Activated CD4-positive, alpha-beta T cell treated with anti-CD3 and anti-CD28 coated beads, Interleukin-2, amount 50 U/mL, for 48 hours (primary cell): ENCODE measurements at regions not wholly inside any gene's neighbourhood (a gene's known extent, or its start where the extent isn't known, plus 50 kb on each side); places are given as distances from the start of the nearest gene placed in this dataset.

Experiments
- DNase-seq, 2 experiments: peaks; one replicate each; pipeline ENCODE4 v3.0.0-alpha.2; 2020

DNA sequence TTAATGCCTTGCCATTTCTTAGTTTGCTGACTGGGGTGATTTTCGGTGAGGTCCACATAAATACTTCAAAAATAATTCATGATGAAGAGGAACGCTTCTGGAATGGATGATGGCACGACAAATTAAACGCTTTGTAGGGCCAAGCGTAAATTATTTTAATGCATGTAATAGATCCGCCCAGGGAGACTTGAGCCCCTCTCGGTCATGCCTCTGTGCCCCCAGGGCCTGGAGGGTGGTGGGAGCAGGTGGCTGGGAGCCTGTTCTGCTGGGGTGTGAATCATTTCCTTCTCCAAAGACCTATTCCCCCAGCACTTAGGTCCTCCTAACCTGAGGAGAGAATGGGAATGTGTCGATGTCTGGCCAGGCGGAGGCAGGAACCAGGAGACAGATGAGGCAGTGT is 350.6 kb downstream of the ZNF536 start:
- DNase-seq = no peak

DNA sequence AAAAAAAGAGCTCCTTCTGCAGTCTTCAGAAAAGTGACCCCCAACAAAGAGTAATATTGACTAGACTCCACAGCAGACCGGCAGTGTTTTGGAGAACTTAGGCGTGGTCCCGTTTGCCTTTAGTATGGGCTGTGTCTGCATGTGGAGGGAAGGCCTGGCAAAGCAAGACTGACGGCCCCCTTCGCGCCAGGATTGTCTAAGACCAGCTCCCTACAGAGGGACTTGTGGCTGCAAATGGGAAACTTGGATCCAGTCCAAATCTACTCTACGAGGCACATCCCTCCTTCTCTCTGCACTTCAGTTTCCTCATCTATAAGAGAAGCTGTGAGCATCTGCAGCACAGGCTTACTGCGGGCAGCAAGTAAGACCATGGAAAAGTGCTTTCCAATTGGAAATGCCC is 350.0 kb downstream of the ZNF536 start:
- DNase-seq = no peak

DNA sequence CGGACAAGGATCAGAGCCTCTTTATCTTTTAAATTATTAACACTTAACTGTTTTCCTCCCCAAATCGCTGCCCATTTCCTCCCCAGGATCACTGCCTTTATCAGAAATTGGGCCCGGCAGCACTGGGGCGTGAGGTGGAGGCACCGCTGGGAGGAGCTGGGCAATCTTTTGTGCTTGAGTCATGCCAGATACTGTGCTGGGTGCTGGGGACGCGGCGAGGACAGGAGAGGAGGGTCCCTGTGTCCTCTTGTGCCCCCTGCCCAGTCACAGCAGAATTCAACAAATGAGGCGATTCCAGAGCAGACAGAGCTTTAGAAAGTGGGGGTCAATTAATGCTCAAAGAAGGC is 347.8 kb downstream of the ZNF536 start:
- DNase-seq = no peak

DNA sequence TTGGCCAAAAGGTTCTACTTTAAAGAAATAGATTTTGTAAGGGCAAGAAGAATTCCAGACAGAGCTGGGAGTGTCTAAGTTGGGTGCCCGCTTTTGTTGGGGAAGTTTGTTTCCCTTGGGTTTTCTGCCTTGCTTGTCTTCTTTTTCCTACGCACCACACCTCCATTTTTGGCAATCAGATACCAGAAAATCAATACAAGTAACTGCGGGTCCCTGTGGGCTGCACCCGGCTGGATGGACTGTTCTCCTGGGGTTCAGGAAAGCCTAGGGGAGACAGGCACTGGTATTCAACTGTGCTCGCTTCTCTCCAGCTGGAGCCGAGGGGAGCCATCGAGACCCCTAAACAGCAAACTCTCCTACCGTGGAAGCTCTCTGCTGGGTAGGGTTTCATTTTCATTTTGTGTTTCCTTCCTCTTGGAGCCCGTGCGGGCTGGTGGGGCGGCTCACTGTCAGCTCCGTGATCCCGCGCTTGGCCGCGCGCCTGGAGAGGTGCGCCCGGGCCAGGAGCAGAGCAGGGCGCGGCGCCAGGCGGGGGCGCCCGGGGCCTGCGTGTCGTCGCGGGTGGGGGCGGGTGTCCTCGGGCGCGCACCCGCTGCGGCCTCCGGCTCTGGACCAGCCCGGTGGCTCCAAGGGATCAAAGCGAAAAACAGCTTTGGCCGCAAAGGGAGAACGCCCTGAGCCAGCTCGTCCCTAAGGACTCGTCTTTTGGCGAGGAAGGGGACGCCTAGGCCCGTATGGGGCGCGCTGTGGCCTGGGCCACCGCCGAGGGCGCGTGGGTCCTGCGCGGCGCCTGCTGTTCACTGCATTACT is 347.2 kb downstream of the ZNF536 start:
- DNase-seq = peak; percentile 5 to 15

DNA sequence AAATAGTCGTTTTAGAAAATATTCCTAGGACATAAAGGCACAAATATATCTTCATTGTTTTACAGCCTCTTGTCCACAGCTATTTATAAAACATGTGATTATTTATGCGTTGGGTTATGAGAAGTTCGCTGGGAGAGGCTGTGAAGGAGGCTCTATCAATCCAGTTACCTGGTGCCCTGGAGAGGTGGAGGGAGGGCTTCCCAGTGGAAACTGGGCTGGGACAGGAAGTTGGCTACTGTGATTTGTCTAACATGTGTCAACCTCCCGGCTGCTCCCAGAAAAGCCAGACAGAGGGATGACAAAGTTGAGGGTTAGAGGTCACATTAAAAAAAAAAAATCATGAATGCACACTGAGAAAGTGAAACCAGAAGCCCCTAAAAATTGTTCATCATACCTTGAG is 346.5 kb downstream of the ZNF536 start:
- DNase-seq = no peak

DNA sequence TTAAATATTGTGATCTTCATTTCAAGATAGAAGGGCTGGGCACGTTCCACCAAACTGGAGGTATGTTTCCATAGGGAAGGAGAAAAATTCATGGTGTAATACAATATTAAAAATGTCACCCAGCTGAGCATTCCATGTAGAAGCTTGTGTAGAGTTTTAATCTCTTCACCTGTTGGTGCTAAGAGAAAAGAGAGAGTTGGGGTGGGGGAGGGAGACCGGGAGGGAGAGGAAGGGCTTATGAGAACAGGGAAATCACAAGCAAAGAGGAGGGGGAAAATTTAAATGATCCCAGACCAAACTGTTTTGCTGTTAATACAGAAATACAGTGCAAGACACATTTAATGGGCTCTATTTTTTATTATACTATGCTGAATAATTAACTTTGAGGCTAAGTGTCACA is 345.8 kb downstream of the ZNF536 start:
- DNase-seq = no peak

DNA sequence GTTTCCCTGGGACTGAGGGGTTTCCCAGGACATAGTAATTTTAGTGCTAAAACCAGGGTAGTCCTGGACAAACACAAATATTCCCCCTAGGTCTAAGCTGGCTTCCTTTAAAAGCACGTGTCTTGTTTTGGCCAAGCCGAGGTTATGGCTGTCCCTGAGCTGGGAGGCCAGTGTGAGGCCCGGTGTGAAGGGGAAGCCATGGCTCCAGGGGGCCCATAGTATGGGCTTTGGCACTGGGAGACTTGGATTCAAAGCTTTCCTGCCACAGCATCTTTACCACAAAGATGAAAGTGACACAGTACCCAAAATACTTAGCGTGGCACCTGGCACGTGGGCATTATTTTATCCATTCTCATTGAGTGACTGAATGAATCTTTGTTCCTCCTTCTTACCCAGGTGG is 345.2 kb downstream of the ZNF536 start:
- no peak for DNase-seq

DNA sequence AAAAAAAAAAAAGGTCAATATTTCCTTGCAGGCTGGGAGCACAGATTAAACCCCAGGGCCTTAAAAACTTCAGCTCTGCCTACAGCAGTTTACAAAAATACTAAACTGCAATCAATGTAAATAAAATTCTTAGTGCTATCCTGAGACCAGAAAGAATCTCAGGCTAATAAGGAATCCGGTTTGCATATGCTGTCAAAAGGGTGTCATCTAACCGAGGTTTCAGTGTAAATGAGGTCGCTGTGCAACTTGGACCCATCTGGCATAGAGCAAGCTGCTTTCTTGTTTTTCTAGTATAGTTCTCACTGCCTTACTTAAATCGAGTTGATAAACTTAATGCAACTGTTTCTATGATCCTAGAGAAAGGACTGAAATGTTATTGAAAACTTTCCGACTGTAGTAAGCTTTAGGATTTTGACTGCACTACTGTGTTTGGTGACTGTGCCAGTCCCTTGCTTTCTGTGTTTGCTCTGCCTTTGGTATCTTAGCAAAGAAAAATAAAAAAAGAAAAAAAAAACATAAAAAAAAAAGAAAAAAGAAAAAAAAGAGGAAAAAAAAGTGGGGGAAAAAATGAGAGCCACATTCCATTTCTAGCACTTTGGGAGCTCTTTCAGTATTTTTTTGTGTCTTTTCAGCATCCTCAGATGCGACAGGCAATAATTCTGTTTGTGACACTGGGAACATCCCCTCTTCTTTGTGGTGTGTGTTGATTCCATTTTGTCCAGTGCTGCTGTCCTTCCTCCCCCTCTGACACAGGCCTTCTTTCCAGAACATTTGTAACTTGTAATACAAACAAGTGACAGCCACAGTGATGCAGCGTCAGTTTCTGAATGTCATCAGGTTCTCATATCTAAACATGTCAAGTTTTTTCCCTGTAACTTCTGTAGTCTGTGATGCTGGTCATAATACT is 340.5 kb downstream of the ZNF536 start:
- DNase-seq = no peak

DNA sequence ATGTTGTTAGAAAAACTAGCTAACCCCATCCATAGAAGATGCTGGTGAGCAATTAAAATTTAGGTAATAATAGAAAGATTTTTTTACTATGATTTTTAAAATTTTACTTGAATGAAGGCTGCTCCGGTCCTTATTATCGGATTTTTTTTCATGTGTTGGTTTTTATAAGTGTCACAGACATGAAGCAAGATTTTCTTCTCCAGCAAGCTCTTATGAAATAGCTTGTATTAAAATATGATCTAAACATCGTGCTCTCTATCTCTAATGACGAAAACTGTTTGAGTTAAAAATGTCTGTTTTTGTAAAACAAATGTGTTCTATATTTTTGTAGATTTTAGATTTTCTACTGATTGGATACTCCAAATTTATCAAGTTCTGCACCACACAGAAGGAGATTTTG is 339.6 kb downstream of the ZNF536 start:
- no peak for DNase-seq

DNA sequence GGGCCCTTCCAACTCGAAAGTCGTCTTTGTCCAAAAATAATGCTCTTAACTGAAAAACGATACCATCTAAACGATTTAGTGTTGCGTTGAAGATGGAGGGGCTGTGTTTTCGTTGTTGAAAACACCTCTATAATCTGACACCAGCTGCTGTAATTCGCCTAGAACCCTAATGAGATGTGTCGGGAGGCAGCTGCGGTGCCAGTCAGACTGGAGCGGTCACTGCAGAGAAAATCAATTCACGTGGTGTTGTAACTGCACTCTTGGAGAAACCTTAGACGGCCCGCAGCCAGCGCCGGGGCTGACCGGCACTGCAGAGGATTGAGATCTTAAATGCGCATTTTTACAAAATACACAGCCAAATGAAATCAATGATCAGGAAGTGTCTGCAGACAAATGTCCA is 339.1 kb downstream of the ZNF536 start:
- DNase-seq = no peak

DNA sequence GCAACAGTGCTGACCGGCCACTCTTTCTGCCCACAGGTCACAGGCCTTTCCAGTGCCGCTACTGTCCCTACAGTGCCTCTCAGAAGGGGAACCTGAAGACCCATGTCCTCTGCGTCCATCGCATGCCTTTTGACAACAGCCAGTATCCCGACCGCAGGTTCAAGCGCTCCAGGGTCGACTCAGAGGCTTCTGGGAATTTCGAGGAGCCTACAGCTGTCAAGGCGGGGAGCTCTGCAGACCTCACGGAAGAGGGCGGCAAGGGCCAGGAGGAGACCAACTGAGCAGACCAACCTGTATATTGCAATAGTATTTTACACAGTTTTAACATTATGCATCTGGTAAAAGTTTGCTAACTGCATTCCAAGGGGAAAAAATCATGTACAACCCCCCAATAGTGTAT is 338.5 kb downstream of the ZNF536 start:
- no peak for DNase-seq

DNA sequence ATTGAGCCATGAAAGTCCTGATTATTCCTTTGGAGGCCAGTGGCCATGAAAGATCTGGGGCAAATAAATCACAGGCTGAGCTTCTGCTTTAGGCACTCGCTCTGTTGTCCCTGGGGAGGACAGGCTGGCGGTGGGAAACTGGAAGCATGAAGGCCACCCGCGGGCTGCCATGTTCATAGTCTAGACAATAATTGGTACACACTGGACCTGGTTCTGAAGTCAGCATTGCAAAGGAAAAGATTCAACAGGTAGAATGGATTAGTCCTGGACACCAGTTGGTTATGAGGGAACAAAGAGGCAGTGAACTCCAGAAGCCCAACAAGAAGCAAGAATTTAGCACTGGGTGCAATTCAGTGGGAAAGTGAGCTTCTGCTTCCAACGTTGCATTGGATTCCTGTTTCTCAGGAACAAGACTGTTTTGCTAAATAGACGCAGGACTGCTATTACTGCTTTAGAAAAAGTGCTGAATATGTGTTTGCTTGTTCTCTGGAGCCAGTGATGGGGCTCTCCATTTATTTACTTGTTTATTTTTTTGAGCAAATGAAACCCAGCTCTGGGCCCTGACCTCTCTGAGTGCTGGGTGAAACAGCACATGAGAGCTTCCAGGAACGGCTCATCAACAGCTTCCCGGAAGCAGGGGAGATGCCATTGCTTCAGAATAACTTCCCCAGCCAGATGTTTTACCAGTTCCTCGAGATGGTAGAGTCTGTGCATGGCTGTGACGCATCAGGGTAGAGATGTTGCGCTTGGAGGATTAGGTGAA is 336.4 kb downstream of the ZNF536 start:
- DNase-seq = no peak

DNA sequence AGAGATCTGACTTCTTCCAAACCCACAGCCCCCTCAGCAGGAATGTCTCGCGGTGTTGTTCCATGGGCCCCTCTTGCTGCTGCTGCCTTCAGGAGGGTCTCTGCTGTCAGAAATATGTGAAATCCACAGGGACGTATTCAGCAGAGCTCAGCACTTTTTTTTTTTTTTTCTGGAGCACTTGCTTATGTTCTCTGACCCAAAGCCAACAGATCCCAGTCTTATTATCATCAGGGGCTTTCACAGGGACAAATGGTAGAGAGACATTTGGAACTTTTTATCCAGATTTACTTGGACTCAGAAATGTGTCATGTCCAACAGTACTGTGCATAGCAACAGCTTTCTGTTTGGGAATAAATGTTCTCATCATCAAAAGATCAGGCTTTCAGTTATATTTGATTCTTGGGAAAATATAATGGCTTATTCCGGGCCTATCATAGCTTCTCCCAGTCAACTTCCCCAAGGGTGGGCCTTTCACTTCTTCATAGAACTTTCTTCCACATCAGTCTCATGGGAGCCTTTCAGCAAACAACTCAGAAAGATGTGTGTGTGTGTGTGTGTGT is 332.7 kb downstream of the ZNF536 start:
- no peak for DNase-seq

DNA sequence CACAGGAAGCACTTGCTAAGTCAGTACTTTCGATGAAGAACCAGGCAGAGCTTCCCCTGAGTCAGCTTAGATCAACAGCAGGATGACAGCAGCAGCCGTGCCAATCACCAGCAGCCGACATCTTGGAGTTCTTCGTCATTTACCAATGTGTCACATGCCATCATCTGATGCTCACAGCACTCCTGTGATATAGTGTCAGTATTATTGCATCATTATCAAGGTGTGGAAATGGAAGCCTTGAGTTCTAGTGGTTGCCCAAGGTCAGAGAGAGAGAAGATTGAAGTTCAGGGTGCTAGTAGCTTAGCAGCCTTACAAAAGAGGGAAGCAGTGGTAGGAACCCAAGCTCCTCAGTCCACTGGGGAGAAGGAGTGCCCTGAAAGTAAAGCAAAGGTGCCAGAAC is 331.5 kb downstream of the ZNF536 start:
- no peak for DNase-seq

DNA sequence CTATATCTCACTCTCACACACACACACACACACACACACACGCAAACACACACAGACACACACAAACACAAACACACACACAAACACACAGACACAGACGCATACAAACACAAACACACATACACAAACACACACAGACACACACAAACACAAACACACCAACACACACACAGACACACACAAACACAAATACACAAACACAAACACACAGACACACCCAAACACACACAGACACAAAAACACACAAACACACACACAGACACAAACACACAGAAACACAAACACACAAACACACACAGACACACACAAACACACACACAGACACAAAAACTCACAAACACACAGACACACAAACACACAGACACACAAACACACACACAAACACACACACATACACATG is 329.0 kb downstream of the ZNF536 start:
- no peak for DNase-seq

DNA sequence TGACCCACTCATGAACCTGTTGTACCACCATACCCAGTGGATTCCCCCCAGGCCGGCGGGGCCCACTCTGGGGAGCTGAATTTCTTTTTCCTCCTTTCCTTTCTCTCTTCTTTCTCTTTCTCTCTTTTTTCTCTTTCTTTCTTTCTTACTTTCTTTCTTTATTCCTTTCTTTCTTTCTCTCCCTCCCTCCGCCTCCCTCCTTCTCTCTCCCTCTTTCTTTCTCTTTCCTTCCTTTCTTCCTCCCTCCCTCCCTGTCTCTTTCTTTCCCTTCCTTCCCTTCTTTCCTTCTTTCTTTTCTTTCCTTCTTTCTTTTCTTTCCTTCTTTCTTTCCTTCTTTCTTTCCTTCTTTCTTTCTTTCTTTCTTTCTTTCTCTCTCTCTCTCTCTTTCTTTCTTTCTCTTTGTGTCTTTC is 327.7 kb downstream of the ZNF536 start:
- DNase-seq = no peak

DNA sequence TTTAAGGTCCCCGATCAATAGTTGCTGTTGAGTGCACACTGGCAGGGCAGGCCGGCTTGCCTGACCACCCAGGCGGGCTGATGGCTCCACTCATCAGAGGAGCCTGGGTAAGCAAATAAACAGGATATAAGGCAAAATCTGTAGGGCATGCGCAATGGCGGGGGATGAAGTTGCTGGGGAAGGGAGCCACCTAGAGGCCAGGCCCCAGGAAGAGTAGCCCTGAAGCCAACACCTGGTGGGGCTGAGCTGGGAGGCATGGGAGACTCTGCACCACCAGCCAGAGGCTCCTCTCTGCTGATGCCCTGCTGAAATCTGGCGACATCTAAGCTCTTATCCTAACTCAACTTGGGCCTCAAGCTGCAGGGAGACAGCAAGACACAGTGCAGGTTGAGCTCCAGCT is 324.3 kb downstream of the ZNF536 start:
- peak; percentile 10 to 15 for DNase-seq

DNA sequence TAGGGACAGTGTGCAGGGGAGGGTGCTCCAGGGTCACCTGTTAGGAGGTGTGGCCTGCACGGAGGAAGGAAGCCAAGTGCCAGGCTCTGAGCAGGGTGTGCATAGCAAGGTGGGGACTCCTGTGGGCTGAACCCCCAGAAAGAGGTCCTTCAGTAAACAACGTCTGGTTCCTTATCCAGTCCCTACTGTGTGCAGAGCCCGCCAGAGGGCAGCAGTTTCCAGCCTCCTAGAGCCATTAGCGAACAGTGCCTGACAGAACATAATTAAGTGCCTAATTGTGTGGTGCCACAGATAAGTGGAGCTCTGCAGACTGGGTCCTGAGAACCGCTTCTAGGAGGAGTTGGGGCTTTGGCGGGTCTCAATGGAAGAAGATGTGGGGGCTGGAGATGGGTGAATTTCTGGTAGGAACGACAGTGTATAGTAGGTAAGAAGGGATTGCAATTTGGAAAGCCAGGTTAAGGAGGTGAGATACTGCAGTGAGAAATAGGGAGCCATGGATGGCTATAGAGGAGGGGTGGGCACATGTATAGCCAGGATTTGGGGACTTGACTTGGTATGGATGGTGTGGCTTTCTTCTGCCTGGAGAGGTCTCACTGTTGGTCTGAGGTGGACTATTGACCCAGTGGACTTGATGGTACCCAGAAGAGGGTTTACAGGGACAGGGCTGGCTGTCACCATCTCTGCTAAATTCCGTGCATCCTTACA is 323.1 kb downstream of the ZNF536 start:
- DNase-seq = no peak

DNA sequence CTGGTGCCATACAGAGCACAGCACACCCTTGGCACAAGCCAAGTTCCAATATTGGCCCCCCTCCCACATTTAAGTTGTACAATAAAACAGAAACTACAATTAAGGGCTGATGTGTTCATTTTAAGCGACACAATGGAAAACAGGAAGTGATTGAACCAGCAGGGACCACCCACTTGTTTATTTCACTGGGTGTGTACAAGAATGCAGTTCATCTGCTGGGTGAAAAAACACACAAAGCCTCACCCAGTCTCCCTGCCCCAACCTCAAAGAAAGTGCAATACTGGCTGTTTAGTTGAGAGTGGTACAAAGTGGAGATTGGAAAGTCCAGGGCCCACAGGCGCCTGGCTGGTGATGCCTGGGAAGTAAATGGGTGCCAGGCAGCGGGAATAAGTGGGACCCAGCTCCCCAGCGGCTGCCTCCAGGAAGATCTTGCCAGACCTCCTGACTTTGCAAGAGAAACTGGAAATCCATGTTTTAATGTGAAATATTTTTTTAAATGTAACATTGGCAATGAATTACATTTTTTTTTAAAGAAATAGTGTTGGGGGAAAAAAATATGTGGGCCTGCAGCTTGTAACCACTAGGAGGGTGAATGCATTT is 322.1 kb downstream of the ZNF536 start:
- no peak for DNase-seq

DNA sequence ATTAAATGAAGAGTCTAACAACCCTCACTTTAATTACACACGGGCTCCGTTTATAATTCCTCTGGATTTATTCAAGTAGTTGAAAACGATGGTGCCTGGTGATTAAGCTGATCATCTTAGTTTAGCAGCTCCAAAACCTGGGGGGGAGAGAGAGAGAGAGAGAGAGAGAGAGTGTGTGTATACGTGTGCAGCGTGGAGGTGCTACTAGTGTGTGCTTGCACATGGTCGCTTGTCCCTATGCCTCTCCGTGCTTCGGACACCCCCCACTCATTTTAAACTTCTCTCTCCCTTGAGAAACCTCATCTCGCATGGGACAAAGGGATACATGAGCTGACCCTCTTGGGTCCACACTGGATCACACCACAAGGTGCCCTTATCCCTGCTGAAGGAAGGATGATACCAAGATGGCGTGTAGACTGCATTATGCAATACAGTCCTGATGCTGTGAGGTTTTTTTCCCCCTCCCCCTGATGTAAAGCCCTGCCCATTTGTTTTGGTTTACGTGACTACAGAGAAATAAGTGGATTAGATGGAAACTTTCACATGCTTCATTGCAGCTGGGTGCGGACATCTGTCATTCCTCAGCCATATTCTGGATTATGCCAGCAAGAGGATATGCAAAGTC is 320.8 kb downstream of the ZNF536 start:
- DNase-seq = no peak

DNA sequence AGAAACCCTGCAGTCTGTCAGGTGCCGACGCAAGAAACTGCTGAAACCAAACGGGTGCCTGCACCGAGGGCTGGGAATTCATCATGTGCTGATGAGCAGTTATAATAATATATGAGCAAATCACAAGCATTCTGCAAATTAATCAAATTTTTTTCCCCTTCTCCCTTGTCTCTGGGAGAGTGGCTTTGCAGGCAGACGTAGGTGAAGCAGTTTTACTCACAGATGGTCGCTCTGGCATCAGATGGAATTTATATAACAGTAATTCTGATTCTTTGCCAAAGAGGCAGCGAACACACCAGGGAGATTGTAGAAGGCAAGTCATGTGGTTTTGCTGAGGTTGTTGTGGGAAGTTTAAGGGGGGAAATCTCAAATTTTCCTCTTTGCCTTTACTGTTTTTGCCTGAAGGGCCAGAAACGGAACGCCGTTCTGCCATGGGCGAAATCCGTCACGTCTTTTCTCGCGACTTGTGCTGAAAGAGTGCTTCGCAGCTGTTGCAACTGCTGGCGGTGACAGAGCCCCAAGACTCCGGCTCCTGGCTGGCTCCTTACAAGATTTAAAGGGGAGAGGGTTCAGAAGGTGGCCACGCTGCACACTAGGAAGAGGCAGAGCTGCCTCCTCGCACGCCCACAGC is 320.1 kb downstream of the ZNF536 start:
- DNase-seq = no peak
